ENCODE measurements at regions not wholly inside any gene's neighbourhood (a gene's known extent, or its start where the extent isn't known, plus 50 kb on each side); places are given as distances from the start of the nearest gene placed in this dataset.

DNA sequence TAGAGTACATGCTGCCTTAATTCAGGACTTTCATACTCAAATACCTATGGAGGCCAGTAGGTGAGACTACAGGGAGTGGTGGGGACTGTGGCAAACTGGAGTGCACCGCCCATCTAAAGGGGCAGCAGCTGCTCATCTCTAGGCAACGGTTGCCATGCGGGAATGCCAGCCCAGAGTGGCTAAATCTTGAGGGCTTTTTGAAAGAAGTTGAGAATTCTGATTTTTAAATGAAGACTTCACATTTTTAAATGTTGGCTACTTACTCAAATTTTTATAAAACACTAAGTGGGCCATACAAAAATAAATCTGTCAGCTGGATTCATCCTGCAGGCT, 90.8 kb upstream of the PRR23E start:
- no peak overlapping the region for H2AFZ ChIP-seq
- H3K9me3 ChIP-seq (ENCODE audit: control insufficient read depth, low read length) = no peaks in the 10 kb centered on the region

DNA sequence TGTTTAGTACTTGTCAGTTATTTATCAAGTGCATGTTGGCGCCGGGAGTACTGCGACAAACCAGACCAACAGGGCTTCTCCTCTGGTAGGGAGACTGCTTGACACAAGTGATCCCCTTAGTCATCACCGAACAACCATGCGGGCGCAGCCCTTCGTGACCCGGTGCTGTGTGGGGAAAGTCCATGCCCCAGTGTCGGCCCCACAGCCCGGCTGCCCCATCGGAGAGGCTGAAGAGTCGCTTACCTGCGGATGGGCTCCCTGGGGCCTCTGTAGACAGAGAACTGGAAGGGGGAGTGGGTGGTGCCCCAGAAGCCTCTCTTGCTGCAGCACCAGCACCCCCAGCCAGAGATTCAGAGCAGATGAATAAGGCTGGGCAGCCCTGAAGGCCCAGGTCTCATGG, 90.3 kb upstream of the PRR23E start:
- H3K4me3 ChIP-seq (ENCODE audit: low read depth, low read length) = no peak overlapping the region
- no peaks in the 10 kb centered on the region for H3K36me3 ChIP-seq (ENCODE audit: control insufficient read depth, insufficient read depth, low read length)
- no peak overlapping the region for H3K9ac ChIP-seq
- no peak overlapping the region for H3K27ac ChIP-seq
- H3K79me2 ChIP-seq = no peaks in the 10 kb centered on the region
- no peaks in the 10 kb centered on the region for H3K27me3 ChIP-seq (ENCODE audit: control insufficient read depth, insufficient read depth, low read length)
- H2AFZ ChIP-seq = no peak overlapping the region
- no peak overlapping the region for H3K4me2 ChIP-seq (ENCODE audit: low read length)
- H3K9me3 ChIP-seq (ENCODE audit: control insufficient read depth, low read length) = no peaks in the 10 kb centered on the region
- no peaks in the 10 kb centered on the region for H3K4me1 ChIP-seq
- TF ChIP-seq, protein P1, sequence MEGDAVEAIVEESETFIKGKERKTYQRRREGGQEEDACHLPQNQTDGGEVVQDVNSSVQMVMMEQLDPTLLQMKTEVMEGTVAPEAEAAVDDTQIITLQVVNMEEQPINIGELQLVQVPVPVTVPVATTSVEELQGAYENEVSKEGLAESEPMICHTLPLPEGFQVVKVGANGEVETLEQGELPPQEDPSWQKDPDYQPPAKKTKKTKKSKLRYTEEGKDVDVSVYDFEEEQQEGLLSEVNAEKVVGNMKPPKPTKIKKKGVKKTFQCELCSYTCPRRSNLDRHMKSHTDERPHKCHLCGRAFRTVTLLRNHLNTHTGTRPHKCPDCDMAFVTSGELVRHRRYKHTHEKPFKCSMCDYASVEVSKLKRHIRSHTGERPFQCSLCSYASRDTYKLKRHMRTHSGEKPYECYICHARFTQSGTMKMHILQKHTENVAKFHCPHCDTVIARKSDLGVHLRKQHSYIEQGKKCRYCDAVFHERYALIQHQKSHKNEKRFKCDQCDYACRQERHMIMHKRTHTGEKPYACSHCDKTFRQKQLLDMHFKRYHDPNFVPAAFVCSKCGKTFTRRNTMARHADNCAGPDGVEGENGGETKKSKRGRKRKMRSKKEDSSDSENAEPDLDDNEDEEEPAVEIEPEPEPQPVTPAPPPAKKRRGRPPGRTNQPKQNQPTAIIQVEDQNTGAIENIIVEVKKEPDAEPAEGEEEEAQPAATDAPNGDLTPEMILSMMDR (IDR thresholded peaks at IDR 0.05) = no peak

More for the DNA sequence above, 90.8 kb upstream of the PRR23E start:
- Histone ChIP-seq H3K9ac (no peak overlapping the region), H3K27ac (no peak overlapping the region), H3K4me2 (ENCODE audit: low read length) (no peak overlapping the region), H3K27me3 (ENCODE audit: control insufficient read depth, insufficient read depth, low read length) (no peaks in the 10 kb centered on the region), H3K79me2 (no peaks in the 10 kb centered on the region), H3K36me3 (ENCODE audit: control insufficient read depth, insufficient read depth, low read length) (no peaks in the 10 kb centered on the region), H3K4me1 (no peaks in the 10 kb centered on the region), H3K4me3 (ENCODE audit: low read depth, low read length) (no peak overlapping the region)
- TF ChIP-seq, protein P1 (IDR thresholded peaks at IDR 0.05) = no peak

DNA sequence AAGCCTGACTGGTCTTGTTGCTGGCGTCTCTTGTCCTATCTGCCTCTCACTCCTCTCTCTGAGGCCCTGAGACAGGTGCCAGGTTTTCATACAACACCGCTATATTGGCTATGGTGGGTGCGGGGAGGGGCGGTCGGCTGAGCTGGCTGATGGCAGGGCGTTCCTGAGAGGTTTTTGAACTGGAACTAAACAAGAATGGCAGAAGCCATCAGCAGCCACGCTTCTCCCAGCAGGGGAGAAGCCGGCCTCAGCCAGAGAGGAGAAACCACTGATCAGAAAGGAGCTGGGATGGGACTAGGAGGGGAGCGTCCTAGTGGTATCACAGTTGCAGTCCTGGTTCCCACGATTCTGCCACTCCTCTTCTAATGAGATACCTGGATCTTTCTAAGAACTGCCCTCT, 89.9 kb upstream of the PRR23E start:
- H3K9ac ChIP-seq = no peak overlapping the region
- H3K36me3 ChIP-seq (ENCODE audit: control insufficient read depth, insufficient read depth, low read length) = no peaks in the 10 kb centered on the region
- H3K27ac ChIP-seq = no peak overlapping the region
- H2AFZ ChIP-seq = no peak overlapping the region
- no peak overlapping the region for H3K4me3 ChIP-seq (ENCODE audit: low read depth, low read length)
- H3K4me2 ChIP-seq (ENCODE audit: low read length) = no peak overlapping the region
- TF ChIP-seq, protein P1 (IDR thresholded peaks at IDR 0.05) = no peak
- no peaks in the 10 kb centered on the region for H3K27me3 ChIP-seq (ENCODE audit: control insufficient read depth, insufficient read depth, low read length)
- H3K4me1 ChIP-seq = no peaks in the 10 kb centered on the region
- H3K79me2 ChIP-seq = no peaks in the 10 kb centered on the region
- no peaks in the 10 kb centered on the region for H3K9me3 ChIP-seq (ENCODE audit: control insufficient read depth, low read length)

DNA sequence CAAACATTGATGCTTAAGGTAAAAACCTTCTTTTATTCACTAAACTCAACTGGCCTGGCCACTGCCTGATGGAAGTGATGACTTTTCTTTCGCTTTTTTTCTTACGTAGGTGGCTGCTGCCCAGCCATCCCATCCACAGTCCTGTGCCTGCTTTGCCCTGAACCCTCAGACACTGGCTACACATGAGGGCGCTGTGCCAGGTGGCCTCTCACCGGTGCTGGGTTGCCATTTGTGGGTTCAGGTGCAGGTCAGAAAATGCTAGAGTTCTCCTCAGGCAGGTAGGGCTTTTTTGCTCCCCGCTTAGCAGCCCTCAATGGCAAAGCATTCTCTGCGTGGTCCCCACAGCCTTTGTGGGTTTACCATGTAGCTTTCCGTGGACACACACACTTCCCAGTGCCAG, 88.3 kb upstream of the PRR23E start:
- Histone ChIP-seq H3K9ac (no peak overlapping the region), H3K4me3 (ENCODE audit: low read depth, low read length) (no peak overlapping the region), H3K27me3 (ENCODE audit: control insufficient read depth, insufficient read depth, low read length) (no peaks in the 10 kb centered on the region), H3K36me3 (ENCODE audit: control insufficient read depth, insufficient read depth, low read length) (no peaks in the 10 kb centered on the region), H3K4me1 (no peaks in the 10 kb centered on the region), H3K27ac (no peak overlapping the region), H3K9me3 (ENCODE audit: control insufficient read depth, low read length) (no peaks in the 10 kb centered on the region), H3K79me2 (no peaks in the 10 kb centered on the region), H2AFZ (no peak overlapping the region), H3K4me2 (ENCODE audit: low read length) (no peak overlapping the region)
- TF ChIP-seq, protein P1 (IDR thresholded peaks at IDR 0.05) = no peak

DNA sequence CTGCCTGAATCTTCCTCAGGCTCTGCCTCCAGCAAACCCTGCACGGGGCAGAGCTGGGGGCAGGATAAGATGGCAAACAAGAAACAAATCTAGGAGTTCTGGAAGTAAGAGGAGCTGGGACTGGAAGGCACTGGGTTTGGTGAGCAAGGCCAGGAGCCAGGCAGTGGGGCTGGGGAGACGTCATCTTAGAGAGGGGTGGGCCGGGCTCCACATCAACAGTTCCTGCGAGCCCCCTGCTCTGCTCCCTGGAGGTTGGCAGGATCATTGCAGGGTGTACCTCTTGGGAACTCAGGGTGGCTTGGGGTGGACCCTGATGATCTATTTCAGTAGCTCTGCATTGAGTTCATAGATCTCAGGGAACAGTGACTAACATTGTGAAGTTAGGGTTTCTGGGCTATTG, 87.3 kb upstream of the PRR23E start:
- H2AFZ ChIP-seq = no peak overlapping the region
- H3K36me3 ChIP-seq (ENCODE audit: control insufficient read depth, insufficient read depth, low read length) = no peaks in the 10 kb centered on the region
- H3K4me1 ChIP-seq = no peaks in the 10 kb centered on the region
- H3K4me2 ChIP-seq (ENCODE audit: low read length) = no peak overlapping the region
- no peaks in the 10 kb centered on the region for H3K27me3 ChIP-seq (ENCODE audit: control insufficient read depth, insufficient read depth, low read length)
- H3K4me3 ChIP-seq (ENCODE audit: low read depth, low read length) = no peak overlapping the region
- no peak overlapping the region for H3K27ac ChIP-seq
- no peak overlapping the region for H3K9ac ChIP-seq
- H3K9me3 ChIP-seq (ENCODE audit: control insufficient read depth, low read length) = no peaks in the 10 kb centered on the region
- TF ChIP-seq, protein P1 (IDR thresholded peaks at IDR 0.05) = no peak
- no peaks in the 10 kb centered on the region for H3K79me2 ChIP-seq
